AG04449 (cell line): ENCODE measurements at regions not wholly inside any gene's neighbourhood (a gene's known extent, or its start where the extent isn't known, plus 50 kb on each side); places are given as distances from the start of the nearest gene placed in this dataset.

Experiments
- CTCF ChIA-PET: fragments of 350-600 bp; formaldehyde crosslinking; extraction: SDS; loops from one replicate; lab custom pipeline; 2021; ENCODE audit warnings: antibody characterized with exemption; lab: Yijun Ruan, JAX
- POLR2A ChIA-PET: fragments of 400-600, 350-600 bp; formaldehyde crosslinking; extraction: SDS; loops from one replicate; lab custom pipeline; 2020; ENCODE audit warnings: antibody characterized with exemption, inconsistent platforms; lab: Yijun Ruan, JAX
- DNase-seq: peaks from one replicate; pipeline ENCODE4 v3.0.0-alpha.2; 2010; ENCODE audit warnings: low read depth, low spot score
- H3K4me3 ChIP-seq: 2 replicates; pipeline ENCODE4 v1.5.1; 2011; ENCODE audit warnings: low read depth, mild to moderate bottlenecking, control low read depth, low read length
- CTCF ChIP-seq: IDR thresholded peaks from one replicate; pipeline ENCODE4 v1.5.1; 2011; ENCODE audit warnings: mild to moderate bottlenecking, moderate library complexity, low read length, control low read depth, inconsistent platforms; ENCODE audit not compliant: insufficient read depth; ENCODE audit errors: missing control alignments

GRCh38 chr22:47944941-47945340 lies 1182.5 kb downstream of the TBC1D22A start:
- DNase-seq: no peak
- ChIA-PET POLR2A (no interaction called here), CTCF (no interaction called here)
- no peak overlapping the region for H3K4me3 ChIP-seq
- TF ChIP-seq CTCF: no peak

GRCh38 chr22:47943729-47944700 lies 1181.6 kb downstream of the TBC1D22A start:
- POLR2A ChIA-PET: no interaction called here

GRCh38 chr22:47940211-47940610 lies 1177.8 kb downstream of the TBC1D22A start:
- ChIA-PET POLR2A (no interaction called here), CTCF (no interaction called here)
- H3K4me3 ChIP-seq: no peak overlapping the region
- DNase-seq: no peak
- TF ChIP-seq CTCF: no peak

More at GRCh38 chr22:47943729-47944700, 1181.6 kb downstream of the TBC1D22A start:
- no peak for TF ChIP-seq CTCF
- no peak for DNase-seq
- CTCF ChIA-PET: no interaction called here
- no peak overlapping the region for H3K4me3 ChIP-seq

- CTCF ChIA-PET: no interaction called here
- POLR2A ChIA-PET: no interaction called here
- H3K4me3 ChIP-seq: no peak overlapping the region
- TF ChIP-seq CTCF: no peak
- no peak for DNase-seq
These were observed 1171.4 kb downstream of the TBC1D22A start for GRCh38 chr22:47933891-47934290.

- POLR2A ChIA-PET: no interaction called here
These were observed 1170.8 kb downstream of the TBC1D22A start for GRCh38 chr22:47933226-47933625.

More at GRCh38 chr22:47933226-47933625, 1170.8 kb downstream of the TBC1D22A start:
- CTCF ChIA-PET: no interaction called here
- H3K4me3 ChIP-seq: no peak overlapping the region
- no peak for DNase-seq
- TF ChIP-seq CTCF: no peak
